Activated CD4-positive, alpha-beta T cell treated with anti-CD3 and anti-CD28 coated beads for 4 hours (primary cell): ENCODE measurements at regions not wholly inside any gene's neighbourhood (a gene's known extent, or its start where the extent isn't known, plus 50 kb on each side); places are given as distances from the start of the nearest gene placed in this dataset.
"Not testable (repeated sequence)": the region's sequence is repeated elsewhere in the genome, so short reads cannot be mapped to it uniquely, and the experiment has no call there.

ENCODE experiments used
- DNase-seq, 2 donors: peaks; one replicate each; pipeline ENCODE4 v3.0.0-alpha.2; 2020

- DNase-seq = no peak
Measured at GRCh38 chr1:182003953-182004586, 57.4 kb downstream of the ZNF648 start.

- DNase-seq = no peak
Measured at GRCh38 chr1:182003025-182003725, 58.3 kb downstream of the ZNF648 start.

DNA sequence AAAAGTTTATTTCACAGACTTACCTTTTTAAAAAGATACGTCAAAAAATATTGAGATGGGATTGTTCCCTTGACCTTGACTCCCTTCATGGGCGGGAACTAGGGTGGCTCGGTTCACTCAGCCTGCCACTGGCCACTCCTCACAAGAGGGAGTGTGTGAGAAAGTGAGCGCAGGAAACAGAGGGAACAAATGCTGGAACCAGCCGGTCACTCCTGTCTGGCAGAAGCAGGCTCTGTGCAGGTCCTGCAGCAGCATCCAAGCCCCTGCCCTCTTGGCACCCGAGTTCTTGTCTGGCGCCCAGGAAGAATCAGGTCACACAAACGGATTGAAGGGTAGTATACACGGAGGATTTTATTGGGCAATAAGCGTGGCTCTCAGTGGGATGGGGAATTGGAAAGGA is 58.9 kb downstream of the ZNF648 start:
- no peak for DNase-seq

DNA sequence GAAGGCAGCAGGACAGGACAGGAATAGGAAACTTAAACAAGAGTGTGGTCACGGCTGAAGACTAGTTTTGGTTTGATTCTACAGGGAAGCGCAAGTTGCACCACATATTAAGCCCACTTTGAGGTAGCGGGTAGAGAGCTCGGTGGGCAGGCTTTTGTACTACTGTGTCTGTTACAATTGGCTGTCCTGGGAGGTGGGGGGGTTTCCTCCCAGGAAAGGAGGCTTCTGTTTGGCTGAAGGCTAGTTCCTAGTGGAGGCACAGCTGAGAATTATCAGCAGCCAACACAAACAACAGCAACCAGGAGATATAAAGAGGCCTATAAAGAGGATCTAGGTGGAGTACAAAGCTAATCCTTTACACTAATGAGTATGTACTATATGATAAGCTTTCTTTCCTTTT is 62.7 kb downstream of the ZNF648 start:
- DNase-seq = no peak

- DNase-seq = no peak
Measured at GRCh38 chr1:181992072-181992471, 69.4 kb downstream of the ZNF648 start.

GRCh38 chr1:181990728-181991127 is 70.8 kb downstream of the ZNF648 start:
- DNase-seq = no peak

DNA sequence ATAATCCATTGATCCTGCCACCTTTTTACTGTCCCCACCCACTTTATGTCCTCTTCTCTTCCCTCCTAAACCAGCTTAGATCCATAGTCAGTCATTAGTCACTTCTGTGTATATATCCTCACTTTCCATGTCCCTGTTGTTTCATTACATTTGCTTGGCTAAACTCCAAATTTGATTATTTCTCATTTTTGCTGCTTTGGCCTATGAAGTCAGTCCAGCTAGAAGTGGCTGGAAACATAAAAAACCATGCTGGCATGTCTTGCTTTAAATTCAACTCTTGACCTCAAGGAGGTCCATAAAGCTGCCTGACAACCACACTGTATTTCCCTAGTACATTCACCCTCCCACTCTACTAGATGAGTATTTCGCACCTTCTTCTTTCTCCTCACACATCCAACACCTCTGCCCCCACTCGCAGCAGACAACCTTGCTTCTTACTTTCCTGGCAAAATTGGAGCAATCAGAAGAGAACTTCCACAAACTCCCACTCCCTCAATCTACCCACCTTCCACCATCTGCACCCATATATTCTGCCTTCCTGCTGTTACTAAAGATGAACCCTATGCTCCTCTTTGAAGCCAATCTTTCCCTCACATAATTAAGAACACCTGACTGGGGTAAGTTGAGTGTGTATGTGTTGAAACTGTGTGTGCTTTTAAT is 72.1 kb downstream of the ZNF648 start:
- DNase-seq = no peak

DNA sequence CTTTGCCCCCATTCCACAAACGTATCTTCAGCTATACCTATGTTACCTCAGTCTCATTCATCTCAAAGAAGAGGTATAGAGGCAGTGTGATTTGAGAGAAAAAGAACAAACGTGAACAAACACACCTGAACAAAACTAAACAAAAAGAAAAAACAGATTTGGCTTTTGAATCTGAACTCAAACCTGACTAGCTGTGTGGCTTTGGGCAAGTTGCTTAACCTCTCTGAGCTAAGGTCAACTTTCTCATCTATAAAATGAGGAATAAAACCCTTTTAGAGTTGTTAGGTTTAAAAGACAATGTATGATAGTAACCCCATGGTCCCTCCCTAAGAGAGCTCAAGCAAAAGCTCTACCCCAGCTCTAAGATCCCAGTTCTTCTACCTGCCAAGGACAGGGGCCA is 73.5 kb downstream of the ZNF648 start:
- no peak for DNase-seq

GRCh38 chr1:181987334-181987895 is 74.1 kb downstream of the ZNF648 start:
- DNase-seq = no peak

DNA sequence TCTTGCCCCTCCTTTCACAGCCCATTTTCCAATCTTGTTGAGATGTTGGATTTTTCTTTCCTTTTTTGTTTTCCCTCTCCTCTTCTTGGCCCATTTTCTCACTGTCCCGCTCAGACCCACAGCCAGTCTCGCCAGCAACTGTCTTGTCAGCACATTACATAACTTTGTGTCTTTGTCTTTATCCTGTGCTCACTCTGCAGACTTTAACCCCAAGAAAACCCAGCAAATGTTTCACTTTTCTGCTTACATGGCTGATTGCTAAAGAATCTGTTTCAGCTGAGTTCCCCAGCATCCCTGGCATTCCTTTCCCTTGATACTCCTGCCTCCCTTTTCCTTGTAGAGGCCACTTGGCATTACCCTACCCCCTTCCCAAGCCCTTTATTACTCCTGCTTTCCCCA is 74.6 kb downstream of the ZNF648 start:
- no peak for DNase-seq

GRCh38 chr1:181985936-181986906 is 75.3 kb downstream of the ZNF648 start:
- no peak for DNase-seq

DNA sequence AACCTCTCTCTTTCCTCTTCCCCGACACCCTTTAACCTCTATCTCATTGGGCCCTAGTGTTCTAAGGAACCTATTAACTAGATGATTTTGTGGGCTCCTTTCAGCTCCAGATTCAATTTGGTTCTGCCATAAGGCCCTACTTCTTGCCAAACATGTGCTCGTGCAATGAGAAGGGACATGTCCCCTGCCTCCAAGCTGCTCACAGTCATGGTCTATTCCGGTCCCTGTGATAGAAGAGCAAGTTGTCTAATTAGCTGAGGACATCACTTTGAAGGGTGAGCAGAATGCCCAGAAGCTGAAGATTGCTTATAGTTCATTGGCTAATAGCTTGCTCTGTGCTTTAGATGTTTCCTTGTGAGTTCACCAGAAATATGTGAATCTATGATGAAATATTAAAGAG is 76.2 kb downstream of the ZNF648 start:
- no peak for DNase-seq

DNA sequence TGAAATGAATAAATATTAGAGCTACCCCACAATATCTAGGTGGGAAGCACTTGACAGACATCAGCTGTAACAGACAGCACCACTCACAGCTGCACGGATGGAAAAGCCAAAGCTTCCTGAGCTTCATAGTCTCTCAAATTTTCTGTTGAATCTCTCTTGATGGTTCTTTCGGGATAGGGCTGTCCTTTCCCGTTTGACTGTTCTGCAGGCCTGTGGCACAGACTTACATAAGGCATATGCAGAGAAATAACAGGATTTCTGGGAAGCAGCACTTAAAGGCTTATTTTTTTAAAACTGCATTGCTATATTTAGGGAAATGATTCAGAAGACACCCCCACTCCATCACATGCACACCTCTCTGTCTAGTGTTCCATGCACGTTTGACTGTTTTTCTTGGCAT is 77.5 kb downstream of the ZNF648 start:
- DNase-seq = no peak

DNA sequence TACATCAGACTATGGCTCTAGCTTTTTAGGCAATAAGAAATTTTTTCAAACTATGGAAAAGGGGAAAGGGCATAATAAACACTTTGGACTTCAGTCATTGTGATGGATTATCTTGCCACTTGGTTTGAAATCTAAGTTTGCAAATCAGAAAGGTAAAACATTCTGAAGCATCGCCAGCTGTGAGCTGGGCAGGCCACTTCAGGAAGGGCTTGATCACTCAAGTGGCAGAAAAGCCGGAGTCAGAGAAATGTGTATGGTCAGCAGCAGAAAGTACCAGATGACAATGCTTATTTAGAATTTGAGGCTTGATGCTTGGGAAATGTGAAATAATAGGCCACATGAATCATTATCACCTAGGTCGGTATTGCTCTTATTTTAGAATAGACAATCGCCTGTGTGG is 79.7 kb downstream of the ZNF648 start:
- no peak for DNase-seq

GRCh38 chr1:181972256-181972655 is 89.3 kb downstream of the ZNF648 start:
- DNase-seq = no peak

- DNase-seq = no peak
Measured at GRCh38 chr1:181971424-181971823, 90.1 kb downstream of the ZNF648 start.

- no peak for DNase-seq
Measured at GRCh38 chr1:181969902-181970301, 91.6 kb downstream of the ZNF648 start.

- not testable (repeated sequence) for DNase-seq
Measured at GRCh38 chr1:181954696-181955095, 106.8 kb downstream of the ZNF648 start.

- DNase-seq = not testable (repeated sequence)
Measured at GRCh38 chr1:181954178-181954577, 107.3 kb downstream of the ZNF648 start.

- DNase-seq = no peak
Measured at GRCh38 chr1:181953596-181953995, 107.9 kb downstream of the ZNF648 start.

DNA sequence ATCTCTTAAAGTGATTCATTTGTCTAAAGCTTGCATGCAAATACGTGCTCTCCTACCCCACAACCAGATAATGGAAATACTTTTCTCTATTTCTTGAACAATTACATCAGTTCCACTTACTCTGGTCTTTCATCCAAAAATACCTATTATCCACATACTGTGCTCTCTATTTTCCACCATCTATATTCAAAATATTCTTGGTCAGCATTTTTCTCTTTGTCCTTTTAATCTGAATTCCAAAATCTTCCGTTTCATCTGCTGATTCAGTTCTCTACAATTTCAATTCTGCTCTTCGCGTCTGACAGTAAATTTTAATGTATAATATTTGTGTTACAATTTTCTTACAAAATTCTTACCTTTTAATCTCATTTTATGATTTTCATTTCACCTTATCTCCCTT is 110.3 kb downstream of the ZNF648 start:
- no peak for DNase-seq

- no peak for DNase-seq
Measured at GRCh38 chr1:181949500-181949899, 112.0 kb downstream of the ZNF648 start.

- no peak for DNase-seq
Measured at GRCh38 chr1:181948372-181948771, 113.1 kb downstream of the ZNF648 start.
